ENCODE measurements at regions not wholly inside any gene's neighbourhood (a gene's known extent, or its start where the extent isn't known, plus 50 kb on each side); places are given as distances from the start of the nearest gene placed in this dataset.
"Not testable (repeated sequence)": the region's sequence is repeated elsewhere in the genome, so short reads cannot be mapped to it uniquely, and the experiment has no call there.

- H3K4me1 ChIP-seq (ENCODE audit: control insufficient read depth, insufficient read depth, low read length); H3K27ac ChIP-seq (ENCODE audit: extremely low read depth, low read depth, low read length); POLR2A ChIA-PET; H3K9me3 ChIP-seq (ENCODE audit: control insufficient read depth, insufficient read depth, low read depth, low read length); H3K36me3 ChIP-seq (ENCODE audit: control insufficient read depth in 2 of 2, insufficient read depth in 1 of 2, low read length in 2 of 2); H3K4me3 ChIP-seq (ENCODE audit: low read depth, low read length): not testable (repeated sequence)
- CTCF ChIA-PET = interaction anchor here (0.6 to 3.9 kb wide), 4 partner anchors 13 to 1270 kb away, joined by 3 to 50 read pairs (median 6); no protein-coding TSS in a partner anchor
Measured at GRCh38 chr6:154321-155092, 137.8 kb upstream of the DUSP22 start.

GRCh38 chr6:156010-156409 is 136.3 kb upstream of the DUSP22 start:
- Histone ChIP-seq H3K4me1 (ENCODE audit: control insufficient read depth, insufficient read depth, low read length) (peaks cover 2% of the 10 kb centered on the region; the same call in 1 of the 2 replicates), H3K27ac (ENCODE audit: extremely low read depth, low read depth, low read length) (no peak overlapping the region), H3K36me3 (ENCODE audit: control insufficient read depth in 2 of 2, insufficient read depth in 1 of 2, low read length in 2 of 2) (no peaks in the 10 kb centered on the region), H3K4me3 (ENCODE audit: low read depth, low read length) (no peak overlapping the region), H3K9me3 (ENCODE audit: control insufficient read depth, insufficient read depth, low read depth, low read length) (no peaks in the 10 kb centered on the region)
- TF ChIP-seq ZNF677 (tag by site-specific recombination; IDR thresholded peaks at IDR 0.05) (no peak), ZNF202 (tag by site-specific recombination; IDR thresholded peaks at IDR 0.05; ENCODE audit: borderline replicate concordance) (no peak), ZNF837 (tag by site-specific recombination; IDR thresholded peaks at IDR 0.05) (no peak), ZNF391 (tag by site-specific recombination; IDR thresholded peaks at IDR 0.05; ENCODE audit: borderline replicate concordance, low read depth) (no peak), ZNF2 (tag by site-specific recombination; IDR thresholded peaks at IDR 0.05) (no peak), ZIC2 (tag by site-specific recombination; IDR thresholded peaks at IDR 0.05) (no peak), ZNF558 (tag by site-specific recombination; IDR thresholded peaks at IDR 0.05) (no peak), TCF7L2 (IDR thresholded peaks at IDR 0.05; ENCODE audit: borderline replicate concordance, low read depth, low read length) (no peak), ZNF221 (tag by site-specific recombination; IDR thresholded peaks at IDR 0.05; ENCODE audit: borderline replicate concordance) (no peak), ZNF311 (tag by site-specific recombination; IDR thresholded peaks at IDR 0.05; ENCODE audit: borderline replicate concordance) (no peak), ZNF549 (tag by site-specific recombination; IDR thresholded peaks at IDR 0.05) (no peak), ZNF571 (tag by site-specific recombination; IDR thresholded peaks at IDR 0.05) (no peak), ZNF132 (tag by site-specific recombination; IDR thresholded peaks at IDR 0.05; ENCODE audit: borderline replicate concordance) (no peak), ZNF223 (tag by site-specific recombination; IDR thresholded peaks at IDR 0.05) (no peak), MYNN (tag by site-specific recombination; IDR thresholded peaks at IDR 0.05; ENCODE audit: borderline replicate concordance) (no peak)
- TF ChIP-seq, protein P1, sequence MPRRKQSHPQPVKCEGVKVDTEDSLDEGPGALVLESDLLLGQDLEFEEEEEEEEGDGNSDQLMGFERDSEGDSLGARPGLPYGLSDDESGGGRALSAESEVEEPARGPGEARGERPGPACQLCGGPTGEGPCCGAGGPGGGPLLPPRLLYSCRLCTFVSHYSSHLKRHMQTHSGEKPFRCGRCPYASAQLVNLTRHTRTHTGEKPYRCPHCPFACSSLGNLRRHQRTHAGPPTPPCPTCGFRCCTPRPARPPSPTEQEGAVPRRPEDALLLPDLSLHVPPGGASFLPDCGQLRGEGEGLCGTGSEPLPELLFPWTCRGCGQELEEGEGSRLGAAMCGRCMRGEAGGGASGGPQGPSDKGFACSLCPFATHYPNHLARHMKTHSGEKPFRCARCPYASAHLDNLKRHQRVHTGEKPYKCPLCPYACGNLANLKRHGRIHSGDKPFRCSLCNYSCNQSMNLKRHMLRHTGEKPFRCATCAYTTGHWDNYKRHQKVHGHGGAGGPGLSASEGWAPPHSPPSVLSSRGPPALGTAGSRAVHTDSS (tag by site-specific recombination; IDR thresholded peaks at IDR 0.05) = no peak
- TF ChIP-seq, protein P2, sequence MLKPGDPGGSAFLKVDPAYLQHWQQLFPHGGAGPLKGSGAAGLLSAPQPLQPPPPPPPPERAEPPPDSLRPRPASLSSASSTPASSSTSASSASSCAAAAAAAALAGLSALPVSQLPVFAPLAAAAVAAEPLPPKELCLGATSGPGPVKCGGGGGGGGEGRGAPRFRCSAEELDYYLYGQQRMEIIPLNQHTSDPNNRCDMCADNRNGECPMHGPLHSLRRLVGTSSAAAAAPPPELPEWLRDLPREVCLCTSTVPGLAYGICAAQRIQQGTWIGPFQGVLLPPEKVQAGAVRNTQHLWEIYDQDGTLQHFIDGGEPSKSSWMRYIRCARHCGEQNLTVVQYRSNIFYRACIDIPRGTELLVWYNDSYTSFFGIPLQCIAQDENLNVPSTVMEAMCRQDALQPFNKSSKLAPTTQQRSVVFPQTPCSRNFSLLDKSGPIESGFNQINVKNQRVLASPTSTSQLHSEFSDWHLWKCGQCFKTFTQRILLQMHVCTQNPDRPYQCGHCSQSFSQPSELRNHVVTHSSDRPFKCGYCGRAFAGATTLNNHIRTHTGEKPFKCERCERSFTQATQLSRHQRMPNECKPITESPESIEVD (tag by site-specific recombination; IDR thresholded peaks at IDR 0.05) = no peak
- TF ChIP-seq, protein P3, sequence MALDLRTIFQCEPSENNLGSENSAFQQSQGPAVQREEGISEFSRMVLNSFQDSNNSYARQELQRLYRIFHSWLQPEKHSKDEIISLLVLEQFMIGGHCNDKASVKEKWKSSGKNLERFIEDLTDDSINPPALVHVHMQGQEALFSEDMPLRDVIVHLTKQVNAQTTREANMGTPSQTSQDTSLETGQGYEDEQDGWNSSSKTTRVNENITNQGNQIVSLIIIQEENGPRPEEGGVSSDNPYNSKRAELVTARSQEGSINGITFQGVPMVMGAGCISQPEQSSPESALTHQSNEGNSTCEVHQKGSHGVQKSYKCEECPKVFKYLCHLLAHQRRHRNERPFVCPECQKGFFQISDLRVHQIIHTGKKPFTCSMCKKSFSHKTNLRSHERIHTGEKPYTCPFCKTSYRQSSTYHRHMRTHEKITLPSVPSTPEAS (tag by site-specific recombination; IDR thresholded peaks at IDR 0.05) = no peak
- TF ChIP-seq, protein P4, sequence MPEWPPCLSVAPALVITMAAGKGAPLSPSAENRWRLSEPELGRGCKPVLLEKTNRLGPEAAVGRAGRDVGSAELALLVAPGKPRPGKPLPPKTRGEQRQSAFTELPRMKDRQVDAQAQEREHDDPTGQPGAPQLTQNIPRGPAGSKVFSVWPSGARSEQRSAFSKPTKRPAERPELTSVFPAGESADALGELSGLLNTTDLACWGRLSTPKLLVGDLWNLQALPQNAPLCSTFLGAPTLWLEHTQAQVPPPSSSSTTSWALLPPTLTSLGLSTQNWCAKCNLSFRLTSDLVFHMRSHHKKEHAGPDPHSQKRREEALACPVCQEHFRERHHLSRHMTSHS (tag by site-specific recombination; IDR thresholded peaks at IDR 0.05) = no peak
- TF ChIP-seq, protein P5, sequence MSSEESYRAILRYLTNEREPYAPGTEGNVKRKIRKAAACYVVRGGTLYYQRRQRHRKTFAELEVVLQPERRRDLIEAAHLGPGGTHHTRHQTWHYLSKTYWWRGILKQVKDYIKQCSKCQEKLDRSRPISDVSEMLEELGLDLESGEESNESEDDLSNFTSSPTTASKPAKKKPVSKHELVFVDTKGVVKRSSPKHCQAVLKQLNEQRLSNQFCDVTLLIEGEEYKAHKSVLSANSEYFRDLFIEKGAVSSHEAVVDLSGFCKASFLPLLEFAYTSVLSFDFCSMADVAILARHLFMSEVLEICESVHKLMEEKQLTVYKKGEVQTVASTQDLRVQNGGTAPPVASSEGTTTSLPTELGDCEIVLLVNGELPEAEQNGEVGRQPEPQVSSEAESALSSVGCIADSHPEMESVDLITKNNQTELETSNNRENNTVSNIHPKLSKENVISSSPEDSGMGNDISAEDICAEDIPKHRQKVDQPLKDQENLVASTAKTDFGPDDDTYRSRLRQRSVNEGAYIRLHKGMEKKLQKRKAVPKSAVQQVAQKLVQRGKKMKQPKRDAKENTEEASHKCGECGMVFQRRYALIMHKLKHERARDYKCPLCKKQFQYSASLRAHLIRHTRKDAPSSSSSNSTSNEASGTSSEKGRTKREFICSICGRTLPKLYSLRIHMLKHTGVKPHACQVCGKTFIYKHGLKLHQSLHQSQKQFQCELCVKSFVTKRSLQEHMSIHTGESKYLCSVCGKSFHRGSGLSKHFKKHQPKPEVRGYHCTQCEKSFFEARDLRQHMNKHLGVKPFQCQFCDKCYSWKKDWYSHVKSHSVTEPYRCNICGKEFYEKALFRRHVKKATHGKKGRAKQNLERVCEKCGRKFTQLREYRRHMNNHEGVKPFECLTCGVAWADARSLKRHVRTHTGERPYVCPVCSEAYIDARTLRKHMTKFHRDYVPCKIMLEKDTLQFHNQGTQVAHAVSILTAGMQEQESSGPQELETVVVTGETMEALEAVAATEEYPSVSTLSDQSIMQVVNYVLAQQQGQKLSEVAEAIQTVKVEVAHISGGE (tag by site-specific recombination; conservative IDR thresholded peaks at IDR 0.05; ENCODE audit: low read depth) = no peak
- CTCF ChIA-PET = interaction anchor here (0.6 to 3.9 kb wide), 4 partner anchors 11 to 1281 kb away, joined by 3 to 50 read pairs (median 4); no protein-coding TSS in a partner anchor
- POLR2A ChIA-PET = no interaction called here

- POLR2A ChIA-PET; H3K27ac ChIP-seq (ENCODE audit: extremely low read depth, low read depth, low read length): not testable (repeated sequence)
- CTCF ChIA-PET = interaction anchor here (0.7 to 3.9 kb wide), 3 partner anchors 11 to 628 kb away, joined by 3 to 50 read pairs (median 4); no protein-coding TSS in a partner anchor
Measured at GRCh38 chr6:156441-157140, 135.7 kb upstream of the DUSP22 start.

More at GRCh38 chr6:156441-157140, 135.7 kb upstream of the DUSP22 start:
- H3K4me1 ChIP-seq (ENCODE audit: control insufficient read depth, insufficient read depth, low read length); H3K36me3 ChIP-seq (ENCODE audit: control insufficient read depth in 2 of 2, insufficient read depth in 1 of 2, low read length in 2 of 2); H3K4me3 ChIP-seq (ENCODE audit: low read depth, low read length); H3K9me3 ChIP-seq (ENCODE audit: control insufficient read depth, insufficient read depth, low read depth, low read length): not testable (repeated sequence)

All from HEK293 (cell line).